DMS79 (cell line): ENCODE measurements at regions not wholly inside any gene's neighbourhood (a gene's known extent, or its start where the extent isn't known, plus 50 kb on each side); places are given as distances from the start of the nearest gene placed in this dataset.
"Not testable (repeated sequence)": the region's sequence is repeated elsewhere in the genome, so short reads cannot be mapped to it uniquely, and the experiment has no call there.

Experiments
- DNase-seq: peaks from one replicate; lab custom pipeline; 2025; lab: John Stamatoyannopoulos, UW

DNA sequence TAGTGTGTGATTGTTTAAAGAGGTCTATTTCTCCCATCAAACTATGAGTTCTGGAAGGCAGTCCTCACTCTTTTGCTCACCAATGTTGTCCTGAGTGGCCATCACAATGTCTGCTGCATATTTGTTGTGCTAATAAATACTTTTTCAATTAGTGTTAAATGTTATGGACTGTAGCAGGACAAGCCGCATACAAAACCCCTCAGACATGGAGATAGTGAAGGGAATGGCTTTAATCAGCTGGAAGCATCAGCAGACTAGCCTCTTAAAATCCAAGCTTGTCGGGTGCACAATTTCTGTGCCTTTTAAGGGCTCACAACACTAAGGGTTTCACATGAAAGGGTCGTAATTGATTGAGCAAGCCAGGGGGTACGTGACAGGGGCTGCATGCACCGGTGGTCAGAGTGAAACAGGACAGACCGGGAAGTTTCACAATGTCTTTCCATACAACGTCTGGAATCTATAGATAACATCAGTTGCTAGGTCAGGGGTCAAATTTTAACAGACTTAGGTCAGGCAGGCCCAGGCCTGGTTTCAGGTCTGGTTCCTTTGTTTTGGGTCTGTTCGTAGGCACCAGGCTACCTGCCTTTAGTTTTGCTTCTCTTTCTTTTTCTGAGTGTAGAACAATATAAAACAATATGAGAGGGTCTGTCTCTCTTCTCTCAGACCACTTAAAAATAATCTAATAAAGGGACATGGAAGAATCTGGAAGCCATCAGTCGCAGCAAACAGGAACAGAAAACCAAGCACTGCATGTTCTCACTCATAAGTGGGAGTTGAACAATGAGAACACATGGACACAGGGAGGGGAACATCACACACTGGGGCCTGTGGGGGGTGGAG lies 327.6 kb upstream of the HTR1E start:
- DNase-seq: no peak

DNA sequence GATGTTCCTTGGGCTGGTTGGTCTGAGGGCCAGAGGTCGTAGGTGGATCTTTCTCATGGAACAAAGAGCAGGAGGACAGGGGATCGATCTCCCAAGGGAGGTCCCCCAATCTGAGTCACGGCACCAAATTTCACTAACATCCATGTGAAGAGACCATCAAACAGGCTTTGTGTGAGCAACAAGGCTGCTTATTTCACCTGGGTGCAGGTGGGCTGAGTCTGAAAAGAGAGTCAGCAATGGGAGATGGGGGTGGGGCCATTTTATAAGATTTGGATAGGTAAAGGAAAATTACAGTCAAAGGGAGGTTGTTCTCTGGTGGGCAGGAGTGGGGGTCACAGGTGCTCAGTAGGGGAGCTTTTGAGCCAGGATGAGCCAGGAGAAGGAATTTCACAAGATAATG lies 334.0 kb upstream of the HTR1E start:
- not testable (repeated sequence) for DNase-seq

- DNase-seq: not testable (repeated sequence)
These were observed 335.2 kb upstream of the HTR1E start for GRCh38 chr6:86602093-86602492.

GRCh38 chr6:86598969-86599368 lies 338.4 kb upstream of the HTR1E start:
- not testable (repeated sequence) for DNase-seq

DNA sequence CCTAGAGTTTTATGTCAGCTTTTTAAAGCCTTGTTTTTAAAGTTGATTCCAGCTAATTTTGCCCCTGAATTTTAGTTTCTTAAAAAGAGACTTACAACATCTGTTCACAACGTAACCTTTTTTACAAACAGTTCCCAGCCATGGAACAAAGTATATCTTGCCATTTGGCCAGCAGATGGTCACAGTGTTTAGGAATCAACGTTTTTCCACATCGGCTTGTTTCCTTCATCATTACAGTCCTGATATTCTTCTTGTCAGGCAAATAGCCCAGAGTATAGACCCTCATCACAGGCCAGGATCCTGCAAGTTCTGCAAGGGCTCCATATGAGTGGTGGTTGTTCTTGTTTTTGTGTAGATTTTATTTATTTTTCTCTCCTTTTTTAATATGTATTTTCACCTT lies 341.7 kb upstream of the HTR1E start:
- DNase-seq: no peak

DNA sequence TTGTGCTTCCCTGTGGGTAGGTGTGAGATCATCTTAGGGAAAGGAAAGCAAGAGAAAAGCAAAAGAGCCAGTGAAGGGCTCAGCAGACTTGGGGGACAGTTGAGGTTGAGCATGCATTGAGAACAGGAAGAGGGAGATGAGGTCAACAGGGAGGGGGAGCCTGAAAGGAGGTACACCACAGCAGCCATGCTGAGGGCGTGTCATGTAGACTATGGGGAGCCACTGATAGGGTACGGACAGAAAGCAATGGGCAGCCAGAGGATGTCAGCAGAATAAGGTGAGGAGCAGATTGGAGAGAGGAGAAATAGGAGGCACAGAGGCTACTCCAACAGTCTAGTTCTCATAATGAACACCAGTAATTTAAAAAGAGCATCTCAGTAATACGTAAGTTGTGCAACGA lies 351.1 kb upstream of the HTR1E start:
- no peak for DNase-seq

GRCh38 chr6:86581833-86582232 lies 355.5 kb upstream of the HTR1E start:
- DNase-seq: no peak

DNA sequence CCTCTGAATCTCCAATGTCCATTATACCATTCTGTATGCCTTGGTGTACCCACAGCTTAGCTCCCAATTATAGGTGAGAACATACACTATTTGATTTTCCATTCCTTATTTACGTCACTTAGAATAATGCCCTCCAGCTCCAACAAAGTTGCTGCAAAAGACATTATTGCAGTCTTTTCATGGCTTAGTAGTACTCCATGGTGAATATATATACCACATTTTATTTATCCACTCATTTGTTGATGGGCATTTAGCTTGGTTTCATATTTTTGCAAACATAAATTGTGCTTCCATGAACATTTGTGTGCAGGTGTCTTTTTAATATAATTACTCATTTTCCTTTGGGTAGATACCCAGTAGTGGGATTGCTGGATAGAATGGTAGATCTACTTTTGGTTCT lies 374.1 kb upstream of the HTR1E start:
- DNase-seq: no peak

GRCh38 chr6:86558318-86558717 lies 379.0 kb upstream of the HTR1E start:
- DNase-seq: no peak

DNA sequence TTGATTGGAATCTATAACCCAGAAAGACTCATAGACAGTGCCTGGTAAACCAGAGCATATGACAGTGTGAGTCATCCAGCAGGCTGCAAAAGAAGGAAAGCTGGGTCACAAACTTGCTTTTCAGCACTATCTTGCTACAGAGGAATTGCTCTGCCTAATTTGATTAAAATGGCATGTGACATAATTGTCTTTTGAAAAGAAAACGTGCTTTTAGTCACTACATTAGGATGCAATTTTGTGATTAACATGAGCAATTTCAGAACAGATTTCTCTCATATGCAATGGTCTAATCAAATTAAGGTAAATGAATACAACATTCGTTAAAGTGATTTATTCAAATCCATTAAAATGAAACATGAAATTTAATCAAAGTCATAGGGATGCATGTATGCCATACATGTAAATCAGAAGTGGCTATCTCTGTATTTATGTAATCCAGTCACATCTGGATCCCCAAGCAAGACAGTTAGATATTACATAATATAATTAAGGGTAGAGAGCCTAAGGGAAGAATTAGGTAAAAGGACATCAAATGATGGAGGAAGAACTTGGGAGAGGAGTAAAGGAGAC lies 400.0 kb upstream of the HTR1E start:
- no peak for DNase-seq

DNA sequence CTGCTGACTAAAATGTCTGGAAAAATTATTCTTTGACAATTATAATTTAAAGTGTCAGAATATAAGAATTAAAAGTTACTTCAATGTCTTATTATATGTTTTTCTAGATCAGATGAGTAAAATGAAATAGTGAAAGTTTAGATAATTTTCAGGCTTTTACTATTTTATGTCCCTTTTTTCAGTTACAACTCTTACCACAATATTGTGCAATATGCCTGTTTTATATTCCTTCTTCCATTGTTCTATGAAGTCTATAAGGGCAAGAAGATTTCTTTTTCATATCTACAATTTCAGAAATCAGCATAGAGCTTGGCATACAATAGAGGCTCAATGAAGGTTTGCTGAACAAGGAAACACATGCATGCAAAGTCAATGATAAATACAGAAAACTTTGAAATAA lies 401.2 kb upstream of the HTR1E start:
- DNase-seq: no peak

DNA sequence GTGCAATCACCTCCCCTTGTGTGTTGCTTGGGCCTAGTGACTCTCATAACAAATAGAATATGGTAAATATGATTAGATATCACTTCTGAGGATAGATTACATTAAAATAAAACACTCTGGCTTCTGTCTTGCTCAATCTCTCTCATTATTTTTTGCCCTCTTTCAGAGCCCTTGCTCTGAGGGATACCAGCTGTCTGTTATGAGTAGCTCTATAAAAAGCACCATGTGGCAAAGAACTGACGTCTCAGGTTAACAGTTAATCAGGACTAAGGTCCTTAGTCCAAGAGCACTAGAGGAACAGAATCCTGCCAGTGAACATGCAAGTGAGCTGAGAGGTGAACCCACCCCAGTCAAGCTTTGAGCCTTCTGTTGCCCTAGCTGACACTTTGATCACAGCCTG lies 402.2 kb upstream of the HTR1E start:
- no peak for DNase-seq

GRCh38 chr6:86529635-86530034 lies 407.7 kb upstream of the HTR1E start:
- DNase-seq: no peak

GRCh38 chr6:86526238-86526637 lies 411.1 kb upstream of the HTR1E start:
- DNase-seq: no peak

GRCh38 chr6:86516087-86516486 lies 421.2 kb upstream of the HTR1E start:
- DNase-seq: no peak

- no peak for DNase-seq
These were observed 425.4 kb upstream of the HTR1E start for GRCh38 chr6:86511962-86512361.

- no peak for DNase-seq
These were observed 429.1 kb upstream of the HTR1E start for GRCh38 chr6:86508230-86508629.

- DNase-seq: no peak
These were observed 434.8 kb upstream of the HTR1E start for GRCh38 chr6:86502497-86502896.

DNA sequence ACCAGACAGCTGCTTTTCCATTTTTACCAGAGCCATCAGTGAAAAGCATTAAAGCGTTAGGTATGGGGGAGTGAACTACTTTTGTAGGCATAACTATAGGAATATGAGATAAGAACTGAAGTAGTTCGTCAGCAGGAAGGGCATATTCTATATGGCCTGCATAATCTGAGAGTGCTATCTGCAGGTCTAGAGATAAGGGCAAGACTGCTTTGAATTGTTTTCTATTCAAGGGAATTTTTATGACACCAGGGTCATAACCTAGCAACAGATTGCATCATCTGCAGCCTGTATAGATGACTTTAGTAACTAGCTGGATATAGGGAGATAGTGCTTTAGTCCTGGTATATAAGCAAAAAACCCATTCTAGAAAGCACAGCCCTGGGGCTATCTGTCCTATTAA lies 437.3 kb upstream of the HTR1E start:
- no peak for DNase-seq

DNA sequence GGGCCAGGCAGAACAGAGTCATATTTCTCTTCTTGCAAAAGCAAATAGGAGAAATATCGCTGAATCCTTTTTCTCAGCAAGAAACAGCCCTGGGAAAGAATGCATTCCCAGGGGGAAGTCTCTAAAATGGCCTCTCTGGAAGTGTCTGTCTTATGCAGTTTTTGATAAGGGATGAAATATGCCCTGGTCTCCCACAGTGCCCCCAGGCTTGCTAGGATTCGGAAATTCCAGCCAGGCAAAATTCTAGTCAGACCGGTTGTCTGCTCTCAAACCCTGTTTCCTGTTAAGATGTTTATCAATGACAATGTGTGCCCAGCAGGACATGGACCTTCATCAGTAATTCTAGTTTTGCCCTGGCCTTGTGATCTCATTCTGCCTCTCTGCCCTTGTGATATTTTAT lies 448.3 kb upstream of the HTR1E start:
- DNase-seq: not testable (repeated sequence)

DNA sequence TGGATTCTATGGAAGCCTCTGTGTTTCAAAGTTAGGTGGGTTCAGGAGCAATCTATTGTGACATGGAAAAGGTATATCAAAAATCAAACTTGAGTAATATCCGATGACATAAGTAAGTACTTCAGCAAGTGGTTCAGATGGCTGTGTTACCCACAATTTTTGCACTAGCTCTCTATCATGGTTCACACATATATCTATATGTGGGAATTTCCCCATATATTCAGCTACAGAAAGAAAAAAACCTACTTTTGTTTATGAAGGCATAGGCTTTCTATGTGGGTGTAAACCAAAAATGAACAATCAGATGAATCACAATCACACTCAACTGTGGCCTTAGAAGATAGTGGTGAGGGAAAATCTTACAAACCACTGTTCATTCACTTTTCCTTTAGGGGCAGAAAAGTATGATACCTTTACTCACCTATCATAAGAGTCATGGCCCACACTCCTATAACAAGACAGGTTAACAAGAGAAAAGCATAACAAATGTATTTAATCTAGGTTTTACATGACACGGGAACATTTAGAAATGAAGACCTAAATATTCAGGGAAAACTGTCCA lies 449.6 kb upstream of the HTR1E start:
- DNase-seq: no peak

- DNase-seq: not testable (repeated sequence)
These were observed 459.0 kb upstream of the HTR1E start for GRCh38 chr6:86478316-86478715.

DNA sequence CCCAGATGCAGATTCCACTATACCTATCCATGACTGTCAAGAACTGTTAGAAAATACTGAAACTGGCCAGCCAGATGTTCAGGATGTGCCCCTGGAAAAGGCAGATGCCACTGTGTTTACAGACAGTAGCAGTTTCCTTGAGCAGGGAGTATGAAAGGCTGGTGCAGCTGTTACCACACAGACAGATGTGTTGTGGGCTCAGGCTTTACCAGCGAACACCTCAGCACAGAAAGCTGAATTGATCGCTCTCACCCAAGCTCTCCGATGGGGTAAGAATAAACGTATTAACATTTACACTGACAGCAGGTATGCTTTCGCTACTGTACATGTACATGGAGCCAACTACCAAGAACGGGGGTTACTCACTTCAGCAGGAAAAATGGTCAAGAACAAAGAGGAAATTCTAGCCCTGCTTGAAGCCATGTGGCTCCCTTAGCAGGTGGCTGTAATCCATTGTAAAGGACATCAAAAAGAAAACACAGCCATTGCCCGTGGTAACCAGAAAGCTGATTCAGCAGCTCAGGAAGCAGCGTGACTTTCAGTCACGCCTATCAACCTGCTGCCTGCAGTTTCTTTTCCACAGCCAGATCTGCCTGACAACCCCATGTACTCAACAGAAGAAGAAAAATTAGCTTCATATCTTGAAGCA lies 459.7 kb upstream of the HTR1E start:
- DNase-seq: no peak
